ENCODE measurements at regions not wholly inside any gene's neighbourhood (a gene's known extent, or its start where the extent isn't known, plus 50 kb on each side); places are given as distances from the start of the nearest gene placed in this dataset.
A peak's percentile ranks its signal among the peaks of the same experiment; 100 is the strongest.

GRCh38 chr10:78756604-78757343 is 312.0 kb upstream of the ZMIZ1 start:
- Histone ChIP-seq H2BK120ac (ENCODE audit: low read depth, low read length) (no peak overlapping the region), H3K27ac (replicated peaks; ENCODE audit: low read length) (no peak overlapping the region), H3K4me1 (ENCODE audit: control insufficient read depth in 2 of 2, insufficient read depth in 1 of 2, low read depth in 1 of 2, low read length in 2 of 2) (peaks cover 21 to 35% of the 10 kb centered on the region in 2 donors), H3K4me3 (ENCODE audit: low read length in 2 of 2) (no peak overlapping the region), H4K8ac (ENCODE audit: low read depth, low read length) (no peak overlapping the region), H3K14ac (ENCODE audit: low read length) (no peak overlapping the region), H3K9me3 (replicated peaks in 1 of 2; ENCODE audit: control insufficient read depth in 2 of 2, insufficient read depth in 1 of 2, low read depth in 1 of 2, low read length in 2 of 2) (no peaks in the 10 kb centered on the region), H3K27me3 (ENCODE audit: control insufficient read depth in 3 of 3, insufficient read depth in 3 of 3, low read depth in 1 of 3, low read length in 3 of 3) (no peaks in the 10 kb centered on the region), H3K36me3 (replicated peaks in 1 of 2; ENCODE audit: control insufficient read depth in 2 of 2, insufficient read depth in 2 of 2, low read length in 2 of 2) (no peaks in the 10 kb centered on the region), H2BK15ac (ENCODE audit: low read length) (peak overlapping the region; percentile 71), H4K91ac (ENCODE audit: low read depth, low read length, poor library complexity) (no peak overlapping the region), H2BK12ac (ENCODE audit: low read length) (no peak overlapping the region), H3K4ac (ENCODE audit: low read length) (no peak overlapping the region), H2AFZ (ENCODE audit: low read length) (peak overlapping the region; percentile 17), H3K79me1 (ENCODE audit: low read depth, low read length) (no peaks in the 10 kb centered on the region), H3K18ac (ENCODE audit: low read length) (peak overlapping the region; percentile 66), H3K23ac (ENCODE audit: low read depth, low read length, poor library complexity) (no peak overlapping the region), H3K4me2 (ENCODE audit: insufficient read depth, low read length, poor library complexity, severe bottlenecking) (no peak overlapping the region), H3K9ac (ENCODE audit: low read depth, low read length, poor library complexity) (no peak overlapping the region), H2BK5ac (ENCODE audit: low read length) (no peak overlapping the region), H2AK5ac (ENCODE audit: low read depth, low read length) (peak overlapping the region; percentile 58)
- WGBS, 2 donors (ENCODE audit: extremely low coverage in 2 of 2, insufficient read length in 2 of 2, insufficient replicate concordance in 1 of 2): no CpG with 5 or more reads among the region's 18 CpGs
- no peak for DNase-seq (ENCODE audit: low spot score)

- peak overlapping the region; percentile 56 for H2AK5ac ChIP-seq (ENCODE audit: low read depth, low read length)
- H3K9me3 ChIP-seq (replicated peaks in 1 of 2; ENCODE audit: control insufficient read depth in 2 of 2, insufficient read depth in 1 of 2, low read depth in 1 of 2, low read length in 2 of 2): no peaks in the 10 kb centered on the region
- no peak overlapping the region for H4K91ac ChIP-seq (ENCODE audit: low read depth, low read length, poor library complexity)
- peak overlapping the region; percentile 17 for H2AFZ ChIP-seq (ENCODE audit: low read length)
- H2BK5ac ChIP-seq (ENCODE audit: low read length): no peak overlapping the region
- no peak overlapping the region for H3K9ac ChIP-seq (ENCODE audit: low read depth, low read length, poor library complexity)
- H3K27ac ChIP-seq (replicated peaks; ENCODE audit: low read length): no peak overlapping the region
- no peak overlapping the region for H2BK120ac ChIP-seq (ENCODE audit: low read depth, low read length)
- H3K4me3 ChIP-seq (ENCODE audit: low read length in 2 of 2): no peak overlapping the region
- H3K14ac ChIP-seq (ENCODE audit: low read length): no peak overlapping the region
- no peak overlapping the region for H2BK15ac ChIP-seq (ENCODE audit: low read length)
- DNase-seq (ENCODE audit: low spot score): no peak
- H3K27me3 ChIP-seq (ENCODE audit: control insufficient read depth in 3 of 3, insufficient read depth in 3 of 3, low read depth in 1 of 3, low read length in 3 of 3): no peaks in the 10 kb centered on the region
- no peak overlapping the region for H2BK12ac ChIP-seq (ENCODE audit: low read length)
- H4K8ac ChIP-seq (ENCODE audit: low read depth, low read length): no peak overlapping the region
- no CpG with 5 or more reads among the region's 16 CpGs for WGBS, 2 donors (ENCODE audit: extremely low coverage in 2 of 2, insufficient read length in 2 of 2, insufficient replicate concordance in 1 of 2)
- H3K36me3 ChIP-seq (replicated peaks in 1 of 2; ENCODE audit: control insufficient read depth in 2 of 2, insufficient read depth in 2 of 2, low read length in 2 of 2): no peaks in the 10 kb centered on the region
- peak overlapping the region; percentile 44 for H3K18ac ChIP-seq (ENCODE audit: low read length)
- no peak overlapping the region for H3K4ac ChIP-seq (ENCODE audit: low read length)
- H3K4me2 ChIP-seq (ENCODE audit: insufficient read depth, low read length, poor library complexity, severe bottlenecking): no peak overlapping the region
- H3K23ac ChIP-seq (ENCODE audit: low read depth, low read length, poor library complexity): no peak overlapping the region
- no peaks in the 10 kb centered on the region for H3K79me1 ChIP-seq (ENCODE audit: low read depth, low read length)
- H3K4me1 ChIP-seq (ENCODE audit: control insufficient read depth in 2 of 2, insufficient read depth in 1 of 2, low read depth in 1 of 2, low read length in 2 of 2): peaks cover 21 to 35% of the 10 kb centered on the region in 2 donors
Observed at GRCh38 chr10:78757344-78757925, 311.3 kb upstream of the ZMIZ1 start.

- H4K91ac ChIP-seq (ENCODE audit: low read depth, low read length, poor library complexity): no peak overlapping the region
- H3K36me3 ChIP-seq (replicated peaks in 1 of 2; ENCODE audit: control insufficient read depth in 2 of 2, insufficient read depth in 2 of 2, low read length in 2 of 2): no peaks in the 10 kb centered on the region
- no peak overlapping the region for H3K4ac ChIP-seq (ENCODE audit: low read length)
- no peak overlapping the region for H2BK5ac ChIP-seq (ENCODE audit: low read length)
- peak overlapping the region; percentile 4 for H3K14ac ChIP-seq (ENCODE audit: low read length)
- H3K23ac ChIP-seq (ENCODE audit: low read depth, low read length, poor library complexity): no peak overlapping the region
- H3K27ac ChIP-seq (replicated peaks; ENCODE audit: low read length): no peak overlapping the region
- no peak overlapping the region for H4K8ac ChIP-seq (ENCODE audit: low read depth, low read length)
- H3K9me3 ChIP-seq (replicated peaks in 1 of 2; ENCODE audit: control insufficient read depth in 2 of 2, insufficient read depth in 1 of 2, low read depth in 1 of 2, low read length in 2 of 2): no peaks in the 10 kb centered on the region
- H3K4me1 ChIP-seq (ENCODE audit: control insufficient read depth in 2 of 2, insufficient read depth in 1 of 2, low read depth in 1 of 2, low read length in 2 of 2): peaks cover 21 to 35% of the 10 kb centered on the region in 2 donors
- no peak overlapping the region for H2BK120ac ChIP-seq (ENCODE audit: low read depth, low read length)
- H3K4me3 ChIP-seq (ENCODE audit: low read length in 2 of 2): no peak overlapping the region
- no peak for DNase-seq (ENCODE audit: low spot score)
- H3K9ac ChIP-seq (ENCODE audit: low read depth, low read length, poor library complexity): no peak overlapping the region
- no peak overlapping the region for H3K4me2 ChIP-seq (ENCODE audit: insufficient read depth, low read length, poor library complexity, severe bottlenecking)
- H3K27me3 ChIP-seq (ENCODE audit: control insufficient read depth in 3 of 3, insufficient read depth in 3 of 3, low read depth in 1 of 3, low read length in 3 of 3): no peaks in the 10 kb centered on the region
- WGBS, 2 donors (ENCODE audit: extremely low coverage in 2 of 2, insufficient read length in 2 of 2, insufficient replicate concordance in 1 of 2): no CpG with 5 or more reads among the region's 6 CpGs
- H2BK12ac ChIP-seq (ENCODE audit: low read length): peak overlapping the region; percentile 52
- H2AK5ac ChIP-seq (ENCODE audit: low read depth, low read length): peak overlapping the region; percentile 56
- no peak overlapping the region for H2AFZ ChIP-seq (ENCODE audit: low read length)
- H3K79me1 ChIP-seq (ENCODE audit: low read depth, low read length): no peaks in the 10 kb centered on the region
- H2BK15ac ChIP-seq (ENCODE audit: low read length): peak overlapping the region; percentile 51
- H3K18ac ChIP-seq (ENCODE audit: low read length): peak overlapping the region; percentile 11
Observed at GRCh38 chr10:78758176-78758575, 310.6 kb upstream of the ZMIZ1 start.

- Histone ChIP-seq H2BK120ac (ENCODE audit: low read depth, low read length) (no peak overlapping the region), H4K8ac (ENCODE audit: low read depth, low read length) (no peak overlapping the region), H3K79me1 (ENCODE audit: low read depth, low read length) (no peaks in the 10 kb centered on the region), H2BK5ac (ENCODE audit: low read length) (no peak overlapping the region), H2BK15ac (ENCODE audit: low read length) (no peak overlapping the region), H3K9ac (ENCODE audit: low read depth, low read length, poor library complexity) (no peak overlapping the region), H3K36me3 (replicated peaks in 1 of 2; ENCODE audit: control insufficient read depth in 2 of 2, insufficient read depth in 2 of 2, low read length in 2 of 2) (no peaks in the 10 kb centered on the region), H2BK12ac (ENCODE audit: low read length) (no peak overlapping the region), H3K23ac (ENCODE audit: low read depth, low read length, poor library complexity) (no peak overlapping the region), H2AK5ac (ENCODE audit: low read depth, low read length) (peak overlapping the region; percentile 59), H2AFZ (ENCODE audit: low read length) (no peak overlapping the region), H3K4me1 (ENCODE audit: control insufficient read depth in 2 of 2, insufficient read depth in 1 of 2, low read depth in 1 of 2, low read length in 2 of 2) (peaks cover 18 to 27% of the 10 kb centered on the region in 2 donors), H4K91ac (ENCODE audit: low read depth, low read length, poor library complexity) (no peak overlapping the region), H3K4ac (ENCODE audit: low read length) (no peak overlapping the region), H3K9me3 (replicated peaks in 1 of 2; ENCODE audit: control insufficient read depth in 2 of 2, insufficient read depth in 1 of 2, low read depth in 1 of 2, low read length in 2 of 2) (no peaks in the 10 kb centered on the region), H3K27me3 (ENCODE audit: control insufficient read depth in 3 of 3, insufficient read depth in 3 of 3, low read depth in 1 of 3, low read length in 3 of 3) (no peaks in the 10 kb centered on the region), H3K27ac (replicated peaks; ENCODE audit: low read length) (no peak overlapping the region), H3K4me2 (ENCODE audit: insufficient read depth, low read length, poor library complexity, severe bottlenecking) (no peak overlapping the region), H3K4me3 (ENCODE audit: low read length in 2 of 2) (no peak overlapping the region), H3K14ac (ENCODE audit: low read length) (no peak overlapping the region), H3K18ac (ENCODE audit: low read length) (no peak overlapping the region)
- no CpG with 5 or more reads among the region's 5 CpGs for WGBS, 2 donors (ENCODE audit: extremely low coverage in 2 of 2, insufficient read length in 2 of 2, insufficient replicate concordance in 1 of 2)
- DNase-seq (ENCODE audit: low spot score): no peak
Observed at GRCh38 chr10:78759456-78760120, 309.2 kb upstream of the ZMIZ1 start.

Measured in neuronal stem cell (in vitro differentiated cells).